GM18951 (cell line): ENCODE measurements at regions not wholly inside any gene's neighbourhood (a gene's known extent, or its start where the extent isn't known, plus 50 kb on each side); places are given as distances from the start of the nearest gene placed in this dataset.

Source experiments
- POLR2A ChIP-seq: IDR thresholded peaks from 4 replicates; pipeline ENCODE4 v1.6.1; 2011; ENCODE audit warnings: mild to moderate bottlenecking; ENCODE audit not compliant: insufficient read length, insufficient read depth; ENCODE audit errors: extremely low read depth
- in situ Hi-C: fragments of 300-500 bp; cut with MboI; formaldehyde crosslinking; loops from one replicate; pipeline ENCODE4 v1.12.0; 2022; ENCODE audit warnings: low sequenced_read_pairs, mixed read lengths, inconsistent platforms; ENCODE audit not compliant: unreplicated experiment

DNA sequence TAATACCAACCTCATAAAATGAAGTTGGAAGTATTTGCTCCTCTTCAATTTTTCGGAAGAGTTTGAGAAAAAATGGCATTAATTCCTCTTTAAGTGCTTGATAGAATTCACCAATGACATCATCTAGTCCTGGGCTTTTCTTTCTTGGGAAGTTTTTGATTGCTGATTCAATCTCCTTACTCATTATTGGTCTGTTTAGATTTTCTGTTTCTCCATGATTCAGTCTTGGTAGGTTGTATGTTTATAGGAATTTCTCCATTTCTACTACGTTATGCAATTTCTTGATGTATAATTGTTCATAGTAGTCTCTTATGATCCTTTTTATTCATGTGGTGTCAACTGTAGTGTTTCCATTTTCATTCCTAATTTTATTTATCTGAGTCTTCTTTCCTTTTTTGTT lies 141.5 kb upstream of the PRNP start:
- in situ Hi-C loops = no loop called here
- TF ChIP-seq POLR2A = no peak

- in situ Hi-C loops = no loop called here
- TF ChIP-seq POLR2A = no peak
These were observed 144.0 kb upstream of the PRNP start for GRCh38 chr20:4542270-4542669.

DNA sequence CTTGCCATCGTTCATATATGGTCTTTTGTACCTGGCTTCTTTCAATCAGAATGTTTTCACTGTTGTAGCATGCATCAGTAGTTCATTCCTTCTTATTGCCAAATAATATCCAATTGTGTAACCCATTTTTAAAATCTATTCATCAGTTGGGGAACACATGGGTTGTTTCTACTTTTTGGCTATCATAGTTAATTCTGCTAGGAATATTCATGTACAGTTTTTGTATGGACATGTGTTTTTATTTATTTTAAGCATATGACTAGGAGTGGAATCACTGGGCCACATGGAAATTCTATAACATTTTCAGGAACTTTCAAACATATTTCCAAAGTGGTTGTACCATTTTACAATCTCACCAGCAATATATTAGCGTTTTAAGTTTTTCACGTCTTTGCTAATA lies 151.9 kb upstream of the PRNP start:
- in situ Hi-C loops = no loop called here
- TF ChIP-seq POLR2A = no peak

- no peak for TF ChIP-seq POLR2A
- in situ Hi-C loops = no loop called here
These were observed 152.7 kb upstream of the PRNP start for GRCh38 chr20:4533368-4534133.

GRCh38 chr20:4532772-4533171 lies 153.5 kb upstream of the PRNP start:
- TF ChIP-seq POLR2A = no peak
- in situ Hi-C loops = no loop called here

GRCh38 chr20:4524792-4525191 lies 161.5 kb upstream of the PRNP start:
- in situ Hi-C loops = no loop called here
- TF ChIP-seq POLR2A = no peak

DNA sequence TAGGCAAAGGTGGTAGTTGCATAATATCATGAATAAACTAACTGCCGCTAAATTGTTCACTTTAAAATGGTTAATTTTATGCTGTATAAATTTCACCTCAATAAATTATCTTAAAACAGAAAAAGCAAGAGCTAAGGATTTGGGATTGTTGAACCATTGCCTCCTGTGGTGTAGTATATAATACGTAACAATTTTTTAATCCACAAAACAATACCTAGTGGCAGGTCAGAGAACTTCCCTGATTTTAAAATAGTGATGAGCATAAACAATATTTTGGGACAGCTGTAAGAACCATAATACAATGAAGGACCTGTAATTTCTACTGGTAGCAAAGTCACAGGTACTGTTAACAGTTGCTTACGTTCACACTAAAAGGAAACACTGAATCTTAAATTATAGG lies 161.9 kb upstream of the PRNP start:
- no peak for TF ChIP-seq POLR2A

GRCh38 chr20:4522310-4522709 lies 163.9 kb upstream of the PRNP start:
- in situ Hi-C loops = no loop called here
- no peak for TF ChIP-seq POLR2A

More for the DNA sequence above, 161.9 kb upstream of the PRNP start:
- in situ Hi-C loops = no loop called here

- in situ Hi-C loops = no loop called here
- TF ChIP-seq POLR2A = no peak
These were observed 164.9 kb upstream of the PRNP start for GRCh38 chr20:4521170-4521968.

- TF ChIP-seq POLR2A = no peak
- in situ Hi-C loops = no loop called here
These were observed 166.7 kb upstream of the PRNP start for GRCh38 chr20:4519534-4519933.

DNA sequence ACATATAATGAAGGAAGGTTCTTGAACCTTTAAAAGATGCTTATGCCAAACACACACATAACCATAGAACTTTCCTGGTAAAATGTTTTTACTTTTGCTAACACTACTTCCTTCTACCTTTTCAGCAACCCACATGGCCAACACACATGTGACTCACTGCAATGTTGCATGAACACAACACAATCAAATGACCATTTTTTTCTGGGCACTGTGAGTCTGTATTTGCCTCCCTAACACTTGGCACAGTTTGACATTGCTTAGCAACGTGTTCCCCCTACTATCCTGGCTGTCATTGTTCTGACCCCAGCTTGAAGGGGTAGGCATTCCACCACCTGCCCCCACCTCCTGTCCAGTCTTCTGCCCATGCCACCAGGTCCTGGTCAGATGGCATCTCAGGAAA lies 169.4 kb upstream of the PRNP start:
- TF ChIP-seq POLR2A = no peak
- in situ Hi-C loops = no loop called here

GRCh38 chr20:4513720-4514119 lies 172.5 kb upstream of the PRNP start:
- TF ChIP-seq POLR2A = no peak
- in situ Hi-C loops = no loop called here

DNA sequence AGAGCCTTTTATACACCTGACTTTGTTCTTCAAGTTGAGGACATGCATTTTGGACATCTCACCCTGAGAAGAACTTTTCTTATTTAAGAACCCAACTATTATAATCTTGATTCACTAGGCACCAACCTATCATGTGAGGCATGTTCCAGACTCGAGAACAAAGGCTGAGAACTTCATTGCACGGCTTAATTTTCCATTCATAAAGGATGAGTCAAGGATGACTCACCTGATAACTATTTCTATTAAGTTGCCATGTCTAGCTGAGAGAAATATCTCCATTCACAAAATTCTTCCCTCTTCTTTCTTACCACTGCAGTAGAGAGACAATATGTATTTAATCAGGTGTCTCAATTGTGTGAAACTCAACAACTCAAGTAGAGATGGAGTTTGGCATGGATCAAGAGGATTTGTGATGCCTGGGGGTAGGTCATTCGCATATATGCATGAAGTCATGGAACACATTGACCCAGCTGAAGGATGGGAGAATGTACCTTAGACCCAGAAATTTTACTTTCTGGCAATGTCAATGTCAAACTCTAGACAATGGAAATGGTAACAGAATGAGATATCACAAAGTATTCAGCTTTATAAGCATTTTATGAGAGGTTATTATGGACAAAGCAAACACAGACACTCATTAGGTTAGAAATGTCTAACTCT lies 173.2 kb upstream of the PRNP start:
- in situ Hi-C loops = no loop called here
- no peak for TF ChIP-seq POLR2A
